ENCODE measurements at regions not wholly inside any gene's neighbourhood (a gene's known extent, or its start where the extent isn't known, plus 50 kb on each side); places are given as distances from the start of the nearest gene placed in this dataset.

DNA sequence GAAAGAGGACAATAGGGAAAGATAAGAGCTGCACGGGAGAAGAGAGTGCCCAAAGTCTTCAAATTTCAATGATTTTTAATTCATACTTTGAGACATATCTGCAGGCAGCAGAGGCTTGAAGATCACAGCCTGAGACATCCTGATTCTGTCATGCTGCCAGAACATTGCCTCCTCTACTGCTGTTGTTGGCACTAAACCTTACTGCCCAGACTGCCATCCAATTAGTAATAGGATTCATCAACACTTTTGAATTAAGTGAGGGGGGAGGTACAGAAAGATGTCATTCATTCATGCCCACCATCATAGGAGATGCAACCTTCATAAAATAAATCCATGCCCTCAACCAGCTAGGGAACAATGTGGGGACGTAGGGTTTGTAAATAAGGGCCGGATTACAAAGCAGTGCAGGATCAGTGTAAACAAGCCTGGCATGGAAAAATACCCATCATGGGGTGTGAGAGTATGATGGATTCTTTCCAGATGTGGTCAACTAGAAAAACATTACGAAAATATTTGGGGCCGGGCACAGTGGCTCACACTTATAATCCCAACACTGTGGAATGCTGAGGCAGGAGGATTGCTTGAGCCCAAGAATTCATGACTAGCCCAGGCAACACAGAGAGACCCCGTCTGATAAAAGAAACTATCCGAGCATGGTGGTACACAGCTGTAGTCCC lies 122.1 kb upstream of the DAPK1 start:
- no peak for FAIRE-seq
- TF ChIP-seq, protein P1, sequence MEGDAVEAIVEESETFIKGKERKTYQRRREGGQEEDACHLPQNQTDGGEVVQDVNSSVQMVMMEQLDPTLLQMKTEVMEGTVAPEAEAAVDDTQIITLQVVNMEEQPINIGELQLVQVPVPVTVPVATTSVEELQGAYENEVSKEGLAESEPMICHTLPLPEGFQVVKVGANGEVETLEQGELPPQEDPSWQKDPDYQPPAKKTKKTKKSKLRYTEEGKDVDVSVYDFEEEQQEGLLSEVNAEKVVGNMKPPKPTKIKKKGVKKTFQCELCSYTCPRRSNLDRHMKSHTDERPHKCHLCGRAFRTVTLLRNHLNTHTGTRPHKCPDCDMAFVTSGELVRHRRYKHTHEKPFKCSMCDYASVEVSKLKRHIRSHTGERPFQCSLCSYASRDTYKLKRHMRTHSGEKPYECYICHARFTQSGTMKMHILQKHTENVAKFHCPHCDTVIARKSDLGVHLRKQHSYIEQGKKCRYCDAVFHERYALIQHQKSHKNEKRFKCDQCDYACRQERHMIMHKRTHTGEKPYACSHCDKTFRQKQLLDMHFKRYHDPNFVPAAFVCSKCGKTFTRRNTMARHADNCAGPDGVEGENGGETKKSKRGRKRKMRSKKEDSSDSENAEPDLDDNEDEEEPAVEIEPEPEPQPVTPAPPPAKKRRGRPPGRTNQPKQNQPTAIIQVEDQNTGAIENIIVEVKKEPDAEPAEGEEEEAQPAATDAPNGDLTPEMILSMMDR (IDR thresholded peaks at IDR 0.05; ENCODE audit: insufficient read depth, low read length, severe bottlenecking): no peak
- Histone ChIP-seq H3K27me3 (ENCODE audit: control insufficient read depth, insufficient read depth, low read length) (no peaks in the 10 kb centered on the region), H3K4me3 (ENCODE audit: low read depth, low read length) (no peak overlapping the region), H3K36me3 (ENCODE audit: control insufficient read depth, insufficient read depth, low read length) (no peaks in the 10 kb centered on the region)
- peak; percentile 58 for DNase-seq (ENCODE audit: low read depth)

DNA sequence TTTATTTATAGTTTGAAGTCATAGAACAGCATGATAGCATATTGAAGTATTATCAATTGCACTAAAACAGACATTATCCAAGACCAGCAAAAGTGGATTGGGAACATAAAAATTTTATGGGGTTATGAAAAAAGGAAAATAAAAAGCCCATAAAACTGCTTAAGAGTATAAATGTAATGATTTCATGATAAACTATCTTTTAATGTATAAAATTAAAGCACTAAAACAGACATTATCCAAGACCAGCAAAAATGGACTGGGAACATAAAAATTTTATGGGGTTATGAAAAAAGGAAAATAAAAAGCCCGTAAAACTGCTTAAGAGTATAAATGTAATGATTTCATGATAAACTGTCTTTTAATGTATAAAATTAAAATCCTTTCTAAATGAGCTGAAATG lies 119.0 kb upstream of the DAPK1 start:
- FAIRE-seq (no peak), DNase-seq (ENCODE audit: low read depth) (no peak)
- Histone ChIP-seq H3K36me3 (ENCODE audit: control insufficient read depth, insufficient read depth, low read length) (no peaks in the 10 kb centered on the region), H3K4me3 (ENCODE audit: low read depth, low read length) (no peak overlapping the region), H3K27me3 (ENCODE audit: control insufficient read depth, insufficient read depth, low read length) (no peaks in the 10 kb centered on the region)
- TF ChIP-seq, protein P1 (IDR thresholded peaks at IDR 0.05; ENCODE audit: insufficient read depth, low read length, severe bottlenecking): no peak

DNA sequence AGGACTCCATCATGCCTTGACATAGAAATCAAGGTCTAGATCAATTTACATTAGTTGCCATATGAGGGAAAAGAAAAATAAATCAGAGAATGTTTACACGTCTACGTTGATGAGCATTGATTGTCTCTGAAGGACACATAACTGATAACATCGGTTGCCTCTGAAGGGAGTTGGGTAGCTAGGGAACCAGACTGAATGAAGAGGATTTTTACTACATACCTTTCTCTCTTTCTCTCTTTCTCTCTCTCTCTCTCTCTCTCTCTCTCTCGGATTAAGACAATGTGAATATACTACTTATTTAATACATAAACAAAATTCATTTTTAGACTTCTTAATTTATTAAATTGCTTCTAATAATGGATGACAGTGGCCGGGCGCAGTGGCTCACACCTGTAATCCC lies 118.4 kb upstream of the DAPK1 start:
- DNase-seq (ENCODE audit: low read depth) (no peak), FAIRE-seq (no peak)
- Histone ChIP-seq H3K36me3 (ENCODE audit: control insufficient read depth, insufficient read depth, low read length) (no peaks in the 10 kb centered on the region), H3K4me3 (ENCODE audit: low read depth, low read length) (no peak overlapping the region), H3K27me3 (ENCODE audit: control insufficient read depth, insufficient read depth, low read length) (no peaks in the 10 kb centered on the region)
- TF ChIP-seq, protein P1 (IDR thresholded peaks at IDR 0.05; ENCODE audit: insufficient read depth, low read length, severe bottlenecking): no peak

DNA sequence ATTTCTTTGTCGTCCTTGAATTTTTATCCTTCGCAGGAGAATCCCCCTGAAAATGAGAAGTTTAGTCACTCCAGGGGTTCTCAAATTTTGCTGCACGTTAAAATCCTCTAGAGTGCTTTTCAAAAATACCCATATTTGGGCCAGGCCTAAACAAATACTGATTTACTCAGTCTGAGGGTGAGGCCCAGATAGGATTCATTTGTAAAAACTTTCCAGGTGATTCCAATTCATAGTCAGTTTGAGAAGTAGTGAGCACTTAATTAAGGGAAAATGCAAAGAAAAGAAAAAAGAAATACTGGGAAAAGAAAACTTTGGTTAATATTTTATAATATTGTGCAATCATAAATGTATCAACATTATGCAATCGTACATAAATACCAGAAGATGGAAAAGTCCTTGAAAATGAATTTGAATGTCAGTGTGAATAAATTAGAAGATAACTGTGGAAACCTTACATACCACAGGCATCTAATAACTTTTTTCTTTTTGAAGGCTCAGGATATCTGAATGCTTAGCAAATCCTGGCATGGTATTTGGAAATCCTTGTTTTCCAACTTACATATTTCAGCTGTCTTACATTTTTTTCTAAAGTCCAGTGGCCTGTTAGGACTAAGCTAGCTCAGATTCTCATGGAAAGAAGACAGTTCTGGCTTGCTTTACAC lies 116.5 kb upstream of the DAPK1 start:
- Histone ChIP-seq H3K36me3 (ENCODE audit: control insufficient read depth, insufficient read depth, low read length) (no peaks in the 10 kb centered on the region), H3K4me3 (ENCODE audit: low read depth, low read length) (no peak overlapping the region), H3K27me3 (ENCODE audit: control insufficient read depth, insufficient read depth, low read length) (no peaks in the 10 kb centered on the region)
- FAIRE-seq (no peak), DNase-seq (ENCODE audit: low read depth) (peak; percentile 15)
- TF ChIP-seq, protein P1 (IDR thresholded peaks at IDR 0.05; ENCODE audit: insufficient read depth, low read length, severe bottlenecking): no peak

DNA sequence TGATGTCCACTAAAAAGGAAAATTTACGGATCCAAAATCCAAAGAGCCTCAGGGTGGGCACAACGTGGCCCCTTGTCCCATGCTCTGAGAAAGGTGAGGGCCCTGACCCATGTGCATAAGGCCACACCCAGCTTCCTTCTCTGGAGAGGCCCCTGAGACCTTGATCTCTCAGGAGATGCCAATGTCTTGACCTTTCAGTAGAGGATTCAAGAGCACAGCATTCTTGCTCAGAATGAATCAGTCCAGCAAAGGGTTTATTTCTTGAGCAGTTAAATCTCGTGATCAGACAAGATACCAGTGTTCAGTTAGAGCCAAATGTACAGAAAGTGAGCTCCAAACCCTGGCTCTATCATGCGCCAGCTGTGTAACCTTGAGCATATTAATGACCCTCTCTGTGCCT lies 115.9 kb upstream of the DAPK1 start:
- no peak for FAIRE-seq
- DNase-seq (ENCODE audit: low read depth): no peak
- TF ChIP-seq, protein P1 (IDR thresholded peaks at IDR 0.05; ENCODE audit: insufficient read depth, low read length, severe bottlenecking): no peak

More for the DNA sequence above, 115.9 kb upstream of the DAPK1 start:
- no peak overlapping the region for H3K4me3 ChIP-seq (ENCODE audit: low read depth, low read length)
- H3K27me3 ChIP-seq (ENCODE audit: control insufficient read depth, insufficient read depth, low read length): no peaks in the 10 kb centered on the region
- H3K36me3 ChIP-seq (ENCODE audit: control insufficient read depth, insufficient read depth, low read length): no peaks in the 10 kb centered on the region
